Bone marrow (tissue), 2 donors: ENCODE measurements at regions not wholly inside any gene's neighbourhood (a gene's known extent, or its start where the extent isn't known, plus 50 kb on each side); places are given as distances from the start of the nearest gene placed in this dataset.
"Not testable (repeated sequence)": the region's sequence is repeated elsewhere in the genome, so short reads cannot be mapped to it uniquely, and the experiment has no call there.

Experiments
- DNase-seq, 2 donors: peaks; one replicate each; lab custom pipeline; 2025; lab: John Stamatoyannopoulos, UW

GRCh38 chr16:17983847-17984639 lies 352.5 kb downstream of the NPIPA8 start:
- no peak for DNase-seq

- no peak for DNase-seq
These were observed 353.4 kb downstream of the NPIPA8 start for GRCh38 chr16:17983114-17983513.

GRCh38 chr16:17977260-17977659 lies 359.3 kb downstream of the NPIPA8 start:
- DNase-seq: no peak

- no peak for DNase-seq
These were observed 364.0 kb downstream of the NPIPA8 start for GRCh38 chr16:17972460-17972943.

- no peak for DNase-seq
These were observed 365.7 kb downstream of the NPIPA8 start for GRCh38 chr16:17970816-17971331.

GRCh38 chr16:17970157-17970765 lies 366.3 kb downstream of the NPIPA8 start:
- DNase-seq: no peak

- no peak for DNase-seq
These were observed 371.2 kb downstream of the NPIPA8 start for GRCh38 chr16:17965133-17965900.

- DNase-seq: no peak
These were observed 372.3 kb downstream of the NPIPA8 start for GRCh38 chr16:17964196-17964595.

- no peak for DNase-seq
These were observed 373.2 kb downstream of the NPIPA8 start for GRCh38 chr16:17963185-17963836.

GRCh38 chr16:17962726-17963125 lies 373.8 kb downstream of the NPIPA8 start:
- no peak for DNase-seq

- DNase-seq: not testable (repeated sequence)
These were observed 374.7 kb downstream of the NPIPA8 start for GRCh38 chr16:17961822-17962221.

GRCh38 chr16:17951378-17951777 lies 385.2 kb downstream of the NPIPA8 start:
- DNase-seq: no peak

- DNase-seq: no peak
These were observed 386.6 kb downstream of the NPIPA8 start for GRCh38 chr16:17949982-17950250.

GRCh38 chr16:17949141-17949981 lies 387.2 kb downstream of the NPIPA8 start:
- no peak for DNase-seq

GRCh38 chr16:17947637-17948036 lies 388.9 kb downstream of the NPIPA8 start:
- no peak for DNase-seq

GRCh38 chr16:17947165-17947564 lies 389.4 kb downstream of the NPIPA8 start:
- no peak for DNase-seq

GRCh38 chr16:17945080-17945601 lies 391.4 kb downstream of the NPIPA8 start:
- no peak for DNase-seq

GRCh38 chr16:17944345-17944744 lies 392.2 kb downstream of the NPIPA8 start:
- no peak for DNase-seq

GRCh38 chr16:17942067-17942466 lies 394.5 kb downstream of the NPIPA8 start:
- DNase-seq: no peak

- no peak for DNase-seq
These were observed 395.8 kb downstream of the NPIPA8 start for GRCh38 chr16:17940584-17941364.
